ENCODE measurements at regions not wholly inside any gene's neighbourhood (a gene's known extent, or its start where the extent isn't known, plus 50 kb on each side); places are given as distances from the start of the nearest gene placed in this dataset.

DNA sequence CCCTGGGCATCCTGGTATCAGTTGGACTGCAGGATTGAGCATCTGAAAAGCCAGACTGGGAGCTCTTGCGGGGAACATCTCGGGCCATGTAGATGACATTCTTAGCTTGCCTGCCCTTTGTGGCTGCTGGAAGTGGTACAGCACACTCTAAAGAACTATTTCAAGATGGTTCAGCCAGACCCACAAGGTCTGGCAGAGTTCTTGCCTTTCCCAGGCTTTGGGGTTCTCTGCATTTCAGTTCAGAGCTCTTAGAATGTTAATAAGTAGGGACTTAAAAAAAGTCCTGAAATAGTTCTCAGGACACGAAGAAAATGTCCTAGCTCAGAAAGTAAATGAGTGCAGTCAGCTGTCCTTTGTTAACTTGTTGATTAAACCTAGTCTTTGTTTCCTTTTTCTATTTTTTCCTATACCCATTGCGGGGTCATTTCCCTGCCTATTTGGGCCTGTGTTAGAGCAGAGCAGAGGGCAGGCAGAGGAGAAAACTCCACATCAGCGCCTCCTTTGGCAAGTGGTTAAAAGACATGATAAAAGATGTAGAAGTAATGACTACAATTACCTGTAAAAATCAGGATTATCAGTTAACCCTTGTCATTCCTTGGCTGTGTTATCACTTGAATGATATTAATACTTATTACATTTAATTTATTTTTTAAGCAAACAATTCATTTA, 291.5 kb downstream of the ZSWIM6 start:
- DNase-seq: no peak

DNA sequence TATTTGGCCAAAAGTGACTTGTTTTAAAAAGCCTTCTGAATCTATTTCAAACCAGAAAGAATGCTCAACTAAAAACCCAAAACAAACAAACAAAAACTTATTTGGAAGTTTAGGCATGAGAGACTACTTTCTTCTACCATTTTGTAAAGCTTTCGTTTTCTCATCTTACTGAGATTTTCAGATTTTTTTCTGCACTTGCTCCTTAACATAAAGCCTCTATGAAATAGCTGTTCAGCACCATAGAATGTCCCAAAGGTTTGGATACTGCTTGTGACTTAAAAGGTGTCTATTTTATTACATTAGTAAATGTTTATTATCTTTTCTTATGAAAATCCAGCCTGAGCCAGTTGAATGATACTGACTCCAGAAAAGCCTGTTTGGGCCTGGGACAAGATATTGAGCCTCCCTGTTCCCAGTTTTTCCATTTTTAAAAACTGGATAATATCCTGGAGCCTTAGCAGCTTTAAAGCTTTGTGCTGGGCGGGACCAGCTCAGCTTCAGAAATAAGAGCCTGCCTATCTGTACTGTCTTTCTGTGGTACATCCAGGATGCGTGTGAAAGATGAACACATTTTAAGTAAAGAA, 292.6 kb downstream of the ZSWIM6 start:
- no peak for DNase-seq

DNA sequence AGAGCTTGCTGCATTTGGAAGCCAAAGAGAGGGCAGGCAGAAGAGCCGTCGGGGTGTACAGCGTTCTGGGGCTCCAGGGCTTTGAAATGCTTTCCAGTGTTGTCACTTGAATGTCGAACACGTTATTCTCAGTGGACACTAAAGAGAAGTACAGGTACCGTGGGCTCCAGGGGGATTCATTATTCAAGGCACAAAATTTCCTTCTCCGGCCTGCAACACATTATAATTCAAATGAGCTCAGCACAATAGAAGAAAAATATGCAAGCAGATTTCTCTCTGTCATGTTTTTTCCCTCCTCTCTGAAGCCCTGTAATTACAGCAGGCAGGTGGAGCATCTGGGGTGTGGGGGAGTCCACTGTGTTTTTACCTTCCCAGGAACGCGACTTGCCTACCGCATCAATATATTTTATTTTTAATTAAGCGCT, 293.1 kb downstream of the ZSWIM6 start:
- no peak for DNase-seq

DNA sequence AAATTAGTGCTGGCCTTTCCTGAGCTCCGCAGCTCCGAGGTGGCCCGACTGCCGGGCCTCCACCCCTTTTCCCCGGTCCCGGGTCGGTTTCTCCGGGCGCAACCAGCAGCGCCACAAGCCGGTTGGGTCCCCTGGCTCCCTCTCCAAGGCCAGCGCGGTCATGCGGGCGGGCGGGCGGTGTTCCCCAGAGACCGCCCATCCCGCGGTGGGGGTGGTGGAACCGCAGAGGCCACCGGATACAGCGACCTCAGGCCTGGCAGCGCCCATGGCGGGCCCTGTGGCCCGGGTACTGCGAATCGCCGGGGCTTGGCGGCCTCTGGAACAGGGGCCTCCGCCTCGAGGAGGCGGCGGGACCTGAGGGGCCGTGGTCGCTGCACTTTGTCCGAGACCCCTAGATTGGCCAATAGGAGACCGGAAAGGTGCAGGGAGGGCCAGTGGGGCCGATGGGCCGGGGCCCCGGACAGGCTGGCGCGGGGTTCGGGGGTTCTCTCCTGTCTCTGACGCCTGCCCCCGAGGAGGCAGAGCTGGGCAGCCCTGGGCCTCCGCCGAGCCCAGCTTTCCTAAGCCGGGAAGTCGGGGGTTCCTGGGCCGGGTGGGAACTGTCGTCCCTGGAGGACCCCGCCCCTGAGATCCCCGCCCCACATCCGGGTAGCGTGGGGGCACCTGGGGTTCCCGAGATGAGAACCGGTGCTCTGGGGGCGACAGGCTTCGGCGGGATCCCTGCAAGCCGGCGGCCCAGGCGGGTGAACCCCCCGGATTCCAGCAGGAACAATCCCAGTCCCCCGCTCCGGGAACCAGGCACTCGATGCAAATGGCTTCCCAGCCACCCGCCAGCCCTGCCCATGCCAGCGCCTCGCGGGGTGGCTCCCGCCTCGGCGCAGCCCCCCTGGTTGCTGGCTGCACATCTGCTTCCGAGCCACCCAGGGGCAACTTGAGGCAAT, 293.9 kb downstream of the ZSWIM6 start:
- DNase-seq: no peak

DNA sequence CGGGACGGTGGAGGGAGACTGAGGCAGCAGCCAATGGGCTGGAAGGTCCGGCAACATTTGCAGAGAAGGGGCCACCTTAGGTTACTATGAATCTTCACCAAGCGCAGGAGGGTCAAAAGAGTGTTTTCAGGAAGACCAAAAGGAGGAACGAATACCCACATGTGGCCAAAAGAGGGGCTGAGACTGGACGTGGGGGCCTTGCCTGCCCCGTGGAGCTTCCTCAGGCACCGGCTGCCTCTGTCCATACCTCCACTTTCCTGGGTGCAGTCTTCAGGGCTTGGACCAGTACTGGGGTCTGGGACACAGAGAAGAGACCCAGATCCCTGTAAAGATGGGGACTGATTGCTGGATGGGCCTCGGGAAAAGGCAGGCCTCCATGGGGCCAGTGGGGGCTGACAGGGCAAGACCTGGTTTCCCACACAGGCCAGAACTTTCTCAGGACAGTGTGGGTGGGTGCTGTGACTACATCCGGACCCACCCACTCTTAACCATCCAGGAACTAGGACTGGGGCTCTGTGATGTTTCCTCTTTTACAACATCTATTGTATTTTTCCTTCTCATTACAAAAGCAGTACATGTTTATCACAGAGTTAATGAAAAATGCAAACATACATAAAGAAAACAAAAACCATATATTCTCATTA, 294.7 kb downstream of the ZSWIM6 start:
- no peak for DNase-seq

DNA sequence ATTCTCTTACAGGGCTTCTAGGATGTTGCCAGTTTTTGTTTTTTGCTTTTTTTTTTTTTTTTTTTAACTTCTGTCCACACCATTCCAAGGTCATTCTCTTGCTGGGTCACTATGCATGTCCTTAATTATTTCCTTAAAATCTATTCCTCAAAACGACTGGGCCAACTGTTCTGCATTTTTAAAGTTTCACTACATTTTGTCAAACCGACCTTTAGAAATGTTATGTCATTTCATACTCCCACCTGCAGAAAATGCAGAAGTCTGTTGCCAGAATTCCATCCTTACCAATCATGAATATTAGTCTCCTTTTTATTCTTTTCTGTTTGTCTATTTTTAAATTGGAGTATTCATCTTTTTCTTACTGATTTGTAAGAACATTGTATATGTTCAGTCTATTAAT, 295.5 kb downstream of the ZSWIM6 start:
- DNase-seq: no peak

DNA sequence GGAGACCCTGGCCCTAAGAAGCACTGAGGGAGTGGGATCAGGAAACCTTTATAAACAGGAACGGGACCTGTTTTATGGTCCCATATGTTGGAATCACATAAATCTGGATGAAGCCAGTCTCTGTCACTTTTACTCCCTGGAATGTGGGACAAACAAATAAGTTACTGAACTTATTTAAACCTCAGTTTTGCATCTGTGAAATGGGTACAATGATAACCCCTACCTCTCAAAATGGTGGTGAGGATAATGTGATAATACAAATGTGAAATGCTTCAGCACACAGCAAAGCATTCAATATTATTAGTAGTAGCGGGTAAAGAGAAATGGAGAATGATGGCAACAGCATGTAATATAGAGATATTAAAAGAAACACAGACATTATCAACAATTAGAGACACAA, 298.9 kb downstream of the ZSWIM6 start:
- no peak for DNase-seq

DNA sequence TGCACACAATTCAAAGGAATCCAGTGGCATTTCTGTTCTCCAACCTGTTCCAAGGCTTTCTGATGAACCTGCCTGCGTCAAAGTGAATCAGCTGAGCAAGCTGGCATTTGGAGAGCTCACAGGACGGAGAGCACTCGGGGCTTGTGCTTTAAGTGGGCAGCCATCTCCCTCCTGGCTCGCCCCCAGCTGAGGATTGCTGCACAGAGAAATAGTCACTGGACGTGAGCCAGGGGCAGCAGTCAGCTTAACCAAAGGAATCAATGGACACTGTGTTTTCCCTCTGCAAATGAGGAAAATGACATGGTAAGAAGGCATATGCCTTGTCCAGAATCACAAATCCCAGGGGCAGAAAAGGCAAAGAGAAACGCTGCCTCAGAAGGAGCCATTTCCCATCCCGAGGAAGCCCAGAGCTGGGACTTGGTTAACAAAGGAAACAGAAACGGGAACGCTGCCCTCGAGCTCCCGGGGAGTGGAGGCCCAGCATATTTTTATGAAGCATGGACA, 299.4 kb downstream of the ZSWIM6 start:
- no peak for DNase-seq

DNA sequence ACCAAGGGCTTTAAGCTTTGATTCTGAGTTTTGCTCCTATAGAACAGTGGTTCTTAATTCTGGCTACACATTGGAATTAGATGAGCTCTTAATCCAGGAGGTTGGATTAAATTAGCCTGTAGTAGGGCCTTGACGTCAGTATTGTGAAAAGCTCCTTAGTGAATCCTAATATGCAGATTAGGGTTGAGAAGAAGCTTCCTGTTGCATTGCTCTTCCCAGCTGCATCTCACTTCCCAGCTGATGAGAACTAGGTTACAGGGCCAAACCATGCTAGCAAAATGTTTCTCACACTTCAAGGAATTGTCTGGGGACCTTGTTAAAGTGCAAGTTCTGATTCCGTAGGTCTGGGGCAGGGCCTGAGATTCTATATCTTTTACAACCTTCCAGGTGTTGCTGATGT, 300.0 kb downstream of the ZSWIM6 start:
- no peak for DNase-seq

DNA sequence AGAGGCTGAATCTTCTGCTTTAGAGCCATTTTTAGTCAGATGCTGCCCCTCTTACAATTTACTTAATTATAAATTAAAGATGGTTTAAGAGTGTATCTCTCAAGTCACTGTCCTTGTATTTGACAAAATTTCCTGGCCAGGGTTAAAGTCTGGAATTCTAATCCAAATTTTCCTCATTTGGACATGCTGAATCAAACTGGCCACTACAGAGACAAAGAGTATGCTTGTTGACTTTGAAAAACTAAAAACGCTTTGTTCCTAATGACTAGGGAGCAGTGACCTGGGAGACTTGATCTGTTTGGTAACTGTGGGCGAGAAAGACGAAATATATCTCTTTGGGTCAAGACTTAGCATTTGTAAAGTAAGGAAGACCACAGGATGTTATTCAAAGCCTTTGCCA, 303.2 kb downstream of the ZSWIM6 start:
- no peak for DNase-seq

DNA sequence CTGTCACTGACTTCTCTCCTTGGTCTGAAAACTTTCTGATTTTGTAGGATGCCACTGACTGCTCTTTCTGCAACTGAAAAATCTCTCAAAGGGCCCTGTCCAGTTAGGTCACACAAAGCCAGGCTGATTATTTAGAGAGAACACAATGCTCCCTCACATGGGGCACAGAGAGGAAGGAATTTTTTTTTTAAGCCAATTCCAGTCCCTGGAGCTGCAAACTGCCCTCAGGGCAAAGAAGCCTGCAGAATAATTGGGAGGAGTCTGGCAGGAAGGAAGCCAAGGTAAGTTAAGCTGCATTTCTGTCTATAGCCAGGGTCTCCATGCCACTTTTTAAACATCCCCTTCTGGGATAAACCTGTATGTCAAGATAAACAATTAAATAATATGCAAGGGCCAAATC, 305.5 kb downstream of the ZSWIM6 start:
- no peak for DNase-seq

DNA sequence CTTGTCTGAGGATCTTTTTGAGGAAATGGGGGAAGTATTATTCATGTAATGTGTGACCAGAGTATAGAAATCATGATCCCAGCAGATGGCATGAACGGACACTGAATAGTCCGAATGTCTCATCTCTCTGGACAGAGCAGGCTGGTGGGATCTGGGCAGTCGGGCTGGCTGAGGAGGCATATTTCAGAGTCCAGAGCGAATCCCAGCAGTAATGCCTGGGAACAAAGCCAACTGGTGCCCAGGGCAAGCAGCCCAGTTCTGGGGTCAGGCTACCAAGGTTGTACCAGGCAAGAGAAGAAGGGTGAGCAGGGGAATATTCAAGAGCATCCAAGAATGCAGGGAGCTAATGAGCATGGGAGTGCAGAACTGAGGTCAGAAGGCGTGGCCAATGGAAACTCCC, 306.4 kb downstream of the ZSWIM6 start:
- no peak for DNase-seq

DNA sequence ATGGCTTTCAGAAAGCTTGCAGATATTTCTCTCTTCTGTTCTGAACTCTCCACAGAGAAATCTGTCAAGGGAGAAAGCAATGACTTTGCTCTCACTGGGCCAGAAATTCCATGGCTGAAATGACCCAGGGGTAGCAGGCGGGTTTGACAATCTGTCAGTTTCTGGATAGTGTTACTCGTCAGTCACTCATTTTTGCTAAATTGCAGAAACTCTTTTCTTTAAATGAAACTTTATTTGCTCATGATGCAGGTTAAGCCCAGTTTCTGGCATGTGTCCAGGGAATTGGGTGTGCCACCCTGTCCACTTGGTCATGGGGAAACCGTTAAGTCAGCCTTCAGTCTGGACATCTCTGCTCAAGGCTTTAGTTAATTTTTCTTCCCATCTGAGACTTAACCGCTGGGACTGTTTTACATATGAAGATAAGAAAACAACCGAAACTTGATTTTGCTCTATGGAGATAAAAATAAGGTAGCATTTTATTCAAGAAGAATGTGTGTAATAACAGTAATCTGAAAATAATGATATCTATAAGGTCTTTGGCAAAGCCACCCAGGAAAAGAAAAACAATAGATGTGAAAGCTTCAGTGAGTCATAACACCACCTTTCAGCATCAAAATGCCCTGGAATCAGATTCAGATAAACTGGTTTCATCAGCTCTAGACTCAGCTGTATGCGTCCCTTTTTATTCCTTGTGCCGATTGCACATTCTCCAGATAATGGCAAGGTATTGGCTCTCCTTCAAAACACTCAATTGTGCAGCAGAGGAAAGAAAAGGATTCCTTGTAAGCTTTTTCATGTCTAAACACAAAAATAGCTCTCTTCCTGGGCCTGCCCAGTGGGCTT, 308.3 kb downstream of the ZSWIM6 start:
- DNase-seq: no peak

DNA sequence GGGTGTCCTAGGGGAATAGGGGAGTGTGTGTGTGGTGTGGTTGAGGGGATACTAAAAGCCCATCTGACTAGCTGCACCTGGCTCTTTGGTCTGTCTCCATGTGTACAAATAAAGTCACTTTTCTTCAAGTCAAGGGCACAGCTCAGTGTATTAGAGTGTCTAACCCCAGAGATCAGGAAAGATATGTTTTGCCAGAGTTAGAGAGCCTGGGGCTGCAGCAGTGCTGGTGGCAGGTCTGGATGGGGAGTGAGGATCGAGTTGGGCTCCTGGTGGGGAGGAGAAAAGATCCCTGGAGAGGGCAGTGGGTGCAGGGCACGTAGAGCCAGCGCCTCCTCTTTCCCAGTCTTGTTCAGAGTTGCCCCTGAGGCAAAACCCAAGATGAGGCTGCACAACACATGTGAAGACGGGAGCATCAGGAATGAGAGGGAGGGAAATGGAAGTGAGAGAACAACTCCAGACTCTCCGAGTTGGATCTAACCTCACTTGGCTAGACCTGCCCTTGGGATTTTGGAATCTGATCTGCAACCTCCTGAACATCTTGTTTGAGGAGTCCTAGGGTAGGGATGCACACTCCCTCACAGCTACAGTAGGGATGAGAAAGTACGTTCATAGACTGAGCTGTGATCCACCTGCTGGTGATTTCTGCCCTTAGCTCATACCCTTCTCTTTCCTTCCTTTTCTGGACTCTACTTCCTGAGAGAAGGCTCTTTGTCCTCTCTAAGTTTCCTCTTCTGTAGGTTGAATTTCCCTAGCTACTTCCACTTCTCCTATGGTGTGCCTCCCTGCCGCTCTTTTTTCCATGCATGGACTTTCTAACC, 309.9 kb downstream of the ZSWIM6 start:
- no peak for DNase-seq

DNA sequence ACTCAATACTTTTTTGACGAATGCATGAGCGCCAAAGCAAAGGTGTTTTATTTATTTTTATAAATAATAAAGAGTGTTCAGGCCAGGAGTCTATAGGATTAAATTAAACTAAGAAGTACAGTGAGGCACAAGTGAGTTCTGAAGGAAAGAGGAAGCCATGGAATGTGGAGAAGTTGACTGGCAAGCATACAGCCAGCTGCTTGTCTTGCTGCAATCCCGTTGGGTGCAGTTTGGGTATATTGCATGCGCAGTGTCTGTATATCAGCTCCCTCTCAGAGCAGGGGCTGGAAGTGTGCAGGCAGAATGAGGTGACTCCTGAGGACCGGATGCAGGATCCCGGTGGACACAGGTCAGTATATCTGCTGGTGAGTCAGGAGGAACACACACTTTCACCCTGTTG, 315.6 kb downstream of the ZSWIM6 start:
- DNase-seq: no peak

DNA sequence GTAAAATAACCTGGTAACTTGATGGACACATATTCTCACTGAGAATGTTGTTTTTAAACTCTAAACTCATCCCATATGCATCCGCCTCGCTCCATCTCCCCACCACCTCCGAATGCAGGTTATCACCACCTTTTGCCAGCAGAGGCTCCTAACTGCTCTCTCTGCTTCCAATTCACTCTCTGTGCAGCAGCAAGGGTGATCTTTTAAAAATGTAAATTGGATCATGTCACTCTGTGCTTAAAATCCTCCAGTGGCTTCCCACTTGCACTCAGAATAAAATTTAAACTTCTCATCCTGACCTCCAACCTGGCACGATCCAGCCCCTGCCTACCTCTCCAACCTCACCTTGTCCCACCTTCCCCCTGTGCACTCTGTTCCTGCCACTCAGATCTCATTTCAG, 317.2 kb downstream of the ZSWIM6 start:
- DNase-seq: no peak

DNA sequence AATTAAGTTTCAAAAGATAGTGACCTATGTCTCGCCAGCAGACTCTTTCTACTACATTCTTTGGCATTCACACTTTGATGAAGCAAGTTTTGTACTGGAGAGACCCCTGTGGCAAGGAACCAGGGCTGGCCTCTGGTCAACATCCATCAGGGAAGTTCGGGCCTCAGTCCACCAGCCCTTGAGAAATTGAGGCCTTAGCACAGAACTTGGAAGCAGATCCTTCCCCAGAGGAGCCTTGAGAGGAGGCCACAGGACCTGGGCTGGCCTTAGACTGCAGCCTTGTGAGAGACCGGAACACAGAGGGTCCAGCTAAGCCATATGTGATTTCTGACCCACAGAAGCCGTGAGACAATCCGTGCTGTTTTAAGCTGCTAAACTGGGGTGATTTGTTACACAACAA, 317.9 kb downstream of the ZSWIM6 start:
- no peak for DNase-seq

DNA sequence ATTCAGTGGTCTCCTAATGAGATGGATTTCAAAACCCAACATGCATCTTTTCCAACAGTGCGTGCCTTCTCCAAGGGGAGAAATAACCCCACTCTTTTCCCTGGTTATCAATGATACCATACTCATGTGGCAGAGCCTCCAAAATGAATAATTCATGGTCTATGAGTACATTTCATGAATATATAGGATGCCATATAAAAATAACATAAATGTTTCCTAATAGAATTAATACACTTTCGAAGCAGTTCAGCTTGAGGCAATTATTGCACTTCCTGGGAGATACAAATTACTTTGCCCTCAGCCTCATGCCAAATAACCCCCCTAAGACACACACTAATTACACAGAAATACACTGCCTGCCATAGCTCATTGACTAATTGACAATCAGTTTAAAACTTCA, 318.6 kb downstream of the ZSWIM6 start:
- DNase-seq: no peak

DNA sequence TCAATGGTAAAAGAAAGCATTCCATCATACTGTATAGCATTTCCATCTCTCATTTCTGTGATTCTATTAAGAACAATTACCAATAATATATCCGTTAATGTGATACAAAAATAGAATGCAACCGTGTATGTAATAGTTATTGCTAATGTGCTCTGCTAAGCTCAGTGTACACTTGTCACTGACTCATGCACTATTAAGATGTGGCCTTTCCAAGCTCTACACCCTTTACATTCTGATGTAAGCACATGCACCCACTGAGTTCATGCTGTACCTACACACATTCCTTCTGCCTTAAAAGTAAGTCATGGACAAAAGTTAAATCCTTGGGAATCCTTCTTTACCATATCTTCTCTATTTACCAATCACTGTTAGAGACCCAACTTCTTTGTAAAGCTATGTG, 319.1 kb downstream of the ZSWIM6 start:
- DNase-seq: no peak

DNA sequence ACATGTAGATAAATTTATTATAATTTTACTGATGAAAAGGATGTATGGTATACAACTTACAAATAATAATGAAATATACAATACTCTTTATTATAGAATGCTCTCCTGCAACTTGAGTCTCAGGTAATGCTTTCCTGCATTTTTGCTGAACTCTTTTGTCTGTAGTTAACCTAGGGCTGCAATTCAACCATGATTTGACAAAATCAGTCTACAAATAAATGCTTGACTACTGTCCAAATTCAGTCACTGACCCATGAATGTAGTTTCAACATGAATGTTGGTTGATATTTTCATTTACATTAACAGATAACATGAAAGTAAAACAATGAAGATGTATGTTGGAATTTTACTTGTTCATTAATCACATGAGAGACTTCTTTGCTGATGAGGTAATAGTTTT, 320.9 kb downstream of the ZSWIM6 start:
- no peak for DNase-seq

DNA sequence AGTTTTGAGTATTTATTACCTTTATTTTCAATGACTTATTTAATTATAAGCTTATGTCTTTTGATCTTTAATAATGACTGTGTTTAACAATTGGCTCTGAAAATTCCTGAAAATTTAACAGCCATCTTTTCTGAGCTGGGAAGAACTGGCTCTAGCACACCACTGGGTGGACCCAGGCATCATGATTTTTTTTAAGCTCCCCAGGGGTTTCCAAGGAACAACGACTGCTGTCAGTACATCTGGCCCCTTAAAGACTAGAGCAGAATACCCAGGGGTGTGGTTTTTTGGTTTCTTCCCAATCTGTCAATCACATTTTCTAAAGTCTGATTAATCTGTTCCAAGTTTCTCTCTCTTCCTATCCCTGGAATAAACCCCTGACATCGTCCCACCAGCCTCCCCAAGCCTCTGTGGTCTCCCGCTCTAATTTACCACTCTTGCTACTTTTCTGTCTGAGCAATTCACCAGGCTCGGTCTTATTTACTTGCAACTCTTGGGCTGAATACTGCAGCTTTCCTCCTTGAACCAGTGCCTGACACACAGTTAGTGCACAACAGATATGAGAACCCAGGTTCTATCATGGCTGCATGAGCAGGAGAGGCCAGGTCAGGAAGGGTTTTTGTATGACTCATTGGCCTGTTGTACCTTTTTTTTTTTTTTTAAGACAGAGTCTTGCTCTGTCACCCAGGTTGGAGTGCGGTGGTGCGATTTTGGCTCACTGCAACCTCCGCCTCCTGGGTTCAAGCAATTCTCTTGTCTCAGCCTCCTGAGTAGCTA, 321.9 kb downstream of the ZSWIM6 start:
- DNase-seq: no peak

All from DMS153 (cell line).